Choroid plexus epithelial cell (primary cell): ENCODE measurements at regions not wholly inside any gene's neighbourhood (a gene's known extent, or its start where the extent isn't known, plus 50 kb on each side); places are given as distances from the start of the nearest gene placed in this dataset.

Experiments
- DNase-seq: peaks from one replicate; pipeline ENCODE4 v3.0.0-alpha.2; 2010; ENCODE audit warnings: low read depth
- H3K4me3 ChIP-seq: 2 replicates; pipeline ENCODE4 v1.5.1; 2011; ENCODE audit warnings: low read depth, mild to moderate bottlenecking, control low read depth, low read length, moderate library complexity
- CTCF ChIP-seq: conservative IDR thresholded peaks from 2 replicates; pipeline ENCODE4 v1.5.1; 2011; ENCODE audit warnings: low read depth, mild to moderate bottlenecking, control low read depth, inconsistent platforms, low read length, moderate library complexity

- H3K4me3 ChIP-seq = no peak overlapping the region
- no peak for DNase-seq
- no peak for TF ChIP-seq CTCF
These were observed 995.7 kb upstream of the PRKX start for GRCh38 chrX:4708970-4709760.

GRCh38 chrX:4706961-4707360 lies 993.5 kb upstream of the PRKX start:
- no peak for DNase-seq
- H3K4me3 ChIP-seq = no peak overlapping the region
- no peak for TF ChIP-seq CTCF

- H3K4me3 ChIP-seq = no peak overlapping the region
- TF ChIP-seq CTCF = no peak
- no peak for DNase-seq
These were observed 977.1 kb upstream of the PRKX start for GRCh38 chrX:4690521-4690920.

GRCh38 chrX:4682636-4683035 lies 969.2 kb upstream of the PRKX start:
- DNase-seq = no peak
- no peak overlapping the region for H3K4me3 ChIP-seq
- no peak for TF ChIP-seq CTCF

GRCh38 chrX:4675686-4676300 lies 962.3 kb upstream of the PRKX start:
- no peak overlapping the region for H3K4me3 ChIP-seq
- no peak for DNase-seq
- TF ChIP-seq CTCF = no peak

GRCh38 chrX:4674028-4674782 lies 960.8 kb upstream of the PRKX start:
- H3K4me3 ChIP-seq = no peak overlapping the region
- no peak for DNase-seq
- TF ChIP-seq CTCF = no peak

GRCh38 chrX:4671344-4671743 lies 957.9 kb upstream of the PRKX start:
- no peak overlapping the region for H3K4me3 ChIP-seq
- no peak for DNase-seq
- TF ChIP-seq CTCF = no peak
